DOHH2 (cell line): ENCODE measurements at regions not wholly inside any gene's neighbourhood (a gene's known extent, or its start where the extent isn't known, plus 50 kb on each side); places are given as distances from the start of the nearest gene placed in this dataset.
"Not testable (repeated sequence)": the region's sequence is repeated elsewhere in the genome, so short reads cannot be mapped to it uniquely, and the experiment has no call there.

Source experiments
- H3F3A ChIP-seq: fragments of 200-600 bp; sonication (generic), shearing (Covaris generic); 2 replicates; pipeline ENCODE4 v1.6.0; 2016; ENCODE audit warnings: antibody characterized with exemption, mild to moderate bottlenecking; ENCODE audit not compliant: control insufficient read depth, insufficient read depth
- H3K27ac ChIP-seq: fragments of 200-600 bp; sonication (generic); 2 replicates; pipeline ENCODE4 v1.5.1; 2014; ENCODE audit warnings: low read depth, mild to moderate bottlenecking, low read length, moderate library complexity
- H3K27me3 ChIP-seq: fragments of 200-600 bp; sonication (generic); 2 replicates; pipeline ENCODE4 v1.6.1; 2014; ENCODE audit warnings: mild to moderate bottlenecking, low read length, mixed read lengths; ENCODE audit not compliant: control insufficient read depth
- H3K36me3 ChIP-seq: fragments of 200-600 bp; sonication (generic); 2 replicates; pipeline ENCODE4 v1.6.1; 2014; ENCODE audit warnings: mild to moderate bottlenecking, low read length, moderate library complexity, mixed read lengths; ENCODE audit not compliant: control insufficient read depth
- H3K4me1 ChIP-seq: fragments of 200-600 bp; sonication (generic); 2 replicates; pipeline ENCODE4 v1.6.1; 2014; ENCODE audit warnings: mild to moderate bottlenecking, low read length, mixed read lengths; ENCODE audit not compliant: control insufficient read depth
- H3K4me2 ChIP-seq: fragments of 200-600 bp; sonication (generic); 2 replicates; pipeline ENCODE4 v1.6.0; 2014; ENCODE audit warnings: mild to moderate bottlenecking, low read length, moderate library complexity
- H3K4me3 ChIP-seq: fragments of 200-600 bp; sonication (generic); 2 replicates; pipeline ENCODE4 v1.5.1; 2014; ENCODE audit warnings: mild to moderate bottlenecking, low read length, mixed read lengths
- H3K79me2 ChIP-seq: fragments of 200-600 bp; sonication (generic); 2 replicates; pipeline ENCODE4 v1.6.1; 2014; ENCODE audit warnings: mild to moderate bottlenecking, low read length, mixed read lengths; ENCODE audit not compliant: control insufficient read depth
- H3K9me2 ChIP-seq: fragments of 200-600 bp; sonication (generic); replicated peaks from 2 replicates; pipeline ENCODE4 v1.6.1; 2014; ENCODE audit warnings: mild to moderate bottlenecking, low read length, mixed read lengths; ENCODE audit not compliant: control insufficient read depth
- H3K9me3 ChIP-seq: fragments of 200-600 bp; sonication (generic); 2 replicates; pipeline ENCODE4 v1.6.1; 2014; ENCODE audit warnings: antibody characterized with exemption, low read length, mixed read lengths; ENCODE audit not compliant: control insufficient read depth, insufficient read depth
- H4K20me1 ChIP-seq: fragments of 200-600 bp; sonication (generic); 2 replicates; pipeline ENCODE4 v1.6.0; 2014; ENCODE audit warnings: low read depth, mild to moderate bottlenecking, antibody characterized with exemption, low read length, moderate library complexity; ENCODE audit not compliant: control insufficient read depth, insufficient read depth
- EZH2phosphoT487 ChIP-seq: fragments of 200-600 bp; sonication (generic); IDR thresholded peaks from 2 replicates; pipeline ENCODE4 v1.6.1; 2017; ENCODE audit warnings: borderline replicate concordance, mild to moderate bottlenecking, antibody characterized with exemption, low read length, moderate library complexity, mixed read lengths
- TF ChIP-seq, protein P1 (sequence below): fragments of 200-600 bp; sonication (generic); IDR thresholded peaks from one replicate; pipeline ENCODE4 v1.5.1; 2014; ENCODE audit warnings: antibody characterized with exemption, mild to moderate bottlenecking, low read depth, low read length; ENCODE audit not compliant: poor library complexity, severe bottlenecking

DNA sequence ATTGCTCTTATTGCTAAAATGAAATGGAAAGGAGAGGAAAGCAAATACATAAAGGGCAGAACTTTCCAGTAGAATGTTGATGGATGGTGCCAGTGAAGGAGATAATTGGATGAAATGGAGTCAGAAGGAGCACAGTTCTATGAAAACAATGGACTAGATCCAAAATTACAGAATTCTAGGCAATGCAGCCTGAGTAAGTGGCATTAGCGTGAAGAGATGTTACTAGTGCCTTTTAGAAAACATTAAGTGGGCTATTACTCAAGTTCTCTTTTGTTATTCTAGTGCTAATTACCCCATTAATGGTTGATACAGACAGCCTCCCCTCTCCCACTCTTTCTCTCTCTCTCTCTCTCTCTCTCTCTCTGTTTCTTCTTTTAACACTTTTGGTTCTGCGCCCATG lies 209.5 kb upstream of the RGS17 start:
- no peaks in the 10 kb centered on the region for H4K20me1 ChIP-seq
- no peaks in the 10 kb centered on the region for H3K27me3 ChIP-seq
- H3K79me2 ChIP-seq = no peaks in the 10 kb centered on the region
- H3K4me1 ChIP-seq = no peaks in the 10 kb centered on the region
- H3K4me3 ChIP-seq = no peak overlapping the region
- H3F3A ChIP-seq = no peaks in the 10 kb centered on the region
- TF ChIP-seq, protein P1, sequence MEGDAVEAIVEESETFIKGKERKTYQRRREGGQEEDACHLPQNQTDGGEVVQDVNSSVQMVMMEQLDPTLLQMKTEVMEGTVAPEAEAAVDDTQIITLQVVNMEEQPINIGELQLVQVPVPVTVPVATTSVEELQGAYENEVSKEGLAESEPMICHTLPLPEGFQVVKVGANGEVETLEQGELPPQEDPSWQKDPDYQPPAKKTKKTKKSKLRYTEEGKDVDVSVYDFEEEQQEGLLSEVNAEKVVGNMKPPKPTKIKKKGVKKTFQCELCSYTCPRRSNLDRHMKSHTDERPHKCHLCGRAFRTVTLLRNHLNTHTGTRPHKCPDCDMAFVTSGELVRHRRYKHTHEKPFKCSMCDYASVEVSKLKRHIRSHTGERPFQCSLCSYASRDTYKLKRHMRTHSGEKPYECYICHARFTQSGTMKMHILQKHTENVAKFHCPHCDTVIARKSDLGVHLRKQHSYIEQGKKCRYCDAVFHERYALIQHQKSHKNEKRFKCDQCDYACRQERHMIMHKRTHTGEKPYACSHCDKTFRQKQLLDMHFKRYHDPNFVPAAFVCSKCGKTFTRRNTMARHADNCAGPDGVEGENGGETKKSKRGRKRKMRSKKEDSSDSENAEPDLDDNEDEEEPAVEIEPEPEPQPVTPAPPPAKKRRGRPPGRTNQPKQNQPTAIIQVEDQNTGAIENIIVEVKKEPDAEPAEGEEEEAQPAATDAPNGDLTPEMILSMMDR = no peak
- no peak for TF ChIP-seq EZH2phosphoT487
- H3K9me3 ChIP-seq = no peaks in the 10 kb centered on the region
- H3K27ac ChIP-seq = no peak overlapping the region
- no peak overlapping the region for H3K4me2 ChIP-seq
- no peaks in the 10 kb centered on the region for H3K9me2 ChIP-seq
- no peaks in the 10 kb centered on the region for H3K36me3 ChIP-seq

DNA sequence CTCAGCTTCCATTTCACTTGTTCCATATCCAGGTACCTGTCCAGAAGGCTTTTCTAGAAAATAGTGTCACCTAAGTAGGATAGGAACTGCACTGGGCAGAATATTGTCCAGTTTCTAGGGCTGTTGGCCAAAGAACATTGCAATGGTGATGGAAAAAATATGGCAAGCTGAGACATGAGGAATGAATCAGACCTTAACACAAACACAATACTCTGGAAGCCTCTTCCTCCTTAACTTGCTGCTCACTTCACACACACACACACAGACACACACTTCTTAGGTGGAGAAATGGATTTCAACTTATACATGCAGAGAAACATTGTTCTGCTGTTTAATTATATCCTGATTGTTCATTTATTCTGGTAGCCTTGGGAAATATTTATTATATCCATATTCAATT lies 203.0 kb upstream of the RGS17 start:
- H3F3A ChIP-seq = no peaks in the 10 kb centered on the region
- H3K9me2 ChIP-seq = no peaks in the 10 kb centered on the region
- H3K27ac ChIP-seq = no peak overlapping the region
- no peak overlapping the region for H3K4me2 ChIP-seq
- TF ChIP-seq EZH2phosphoT487 = no peak
- TF ChIP-seq, protein P1 = no peak
- no peaks in the 10 kb centered on the region for H3K9me3 ChIP-seq
- H3K79me2 ChIP-seq = no peaks in the 10 kb centered on the region
- H3K27me3 ChIP-seq = no peaks in the 10 kb centered on the region
- H3K4me1 ChIP-seq = no peaks in the 10 kb centered on the region
- H4K20me1 ChIP-seq = no peaks in the 10 kb centered on the region
- no peak overlapping the region for H3K4me3 ChIP-seq
- no peaks in the 10 kb centered on the region for H3K36me3 ChIP-seq

DNA sequence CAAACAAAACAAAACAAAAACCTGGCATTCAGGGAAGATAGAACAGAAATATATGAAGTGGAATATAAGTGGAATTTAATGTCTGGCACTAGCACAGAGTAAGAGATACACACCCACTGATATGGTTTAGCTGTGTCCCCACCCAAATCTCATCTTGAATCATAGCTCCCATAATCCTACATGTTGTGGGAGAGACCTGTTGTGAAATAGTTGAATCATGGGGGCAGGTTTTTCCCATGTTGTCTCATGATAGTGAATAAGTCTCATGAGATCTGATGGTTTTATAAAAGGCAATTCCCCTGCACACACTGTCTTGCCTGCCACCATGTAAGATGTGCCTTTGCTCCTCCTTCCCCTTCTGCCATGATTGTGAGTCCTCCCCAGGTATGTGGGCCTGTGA lies 200.1 kb upstream of the RGS17 start:
- not testable (repeated sequence) for H3K4me3 ChIP-seq, H3K79me2 ChIP-seq, H3K36me3 ChIP-seq

DNA sequence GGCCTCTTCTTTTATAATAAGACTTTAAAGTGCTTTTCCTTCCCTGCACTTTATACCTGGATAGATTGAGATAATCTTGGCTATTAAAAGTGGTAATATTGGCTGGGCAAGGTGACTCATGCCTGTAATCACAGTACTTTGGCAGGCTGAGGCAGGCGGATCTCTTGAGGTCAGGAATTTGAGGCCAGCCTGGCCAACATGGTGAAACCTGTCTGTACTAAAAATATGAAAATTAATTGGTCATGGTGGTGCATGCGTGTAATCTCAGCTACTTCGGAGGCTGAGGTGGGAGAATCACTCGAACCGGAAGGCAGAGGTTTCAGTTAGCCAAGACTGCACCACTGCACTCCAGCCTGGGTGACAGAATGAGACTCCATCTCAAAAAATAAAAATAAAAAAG lies 197.1 kb upstream of the RGS17 start:
- H3K36me3 ChIP-seq = no peaks in the 10 kb centered on the region
- H3K27ac ChIP-seq = no peak overlapping the region
- TF ChIP-seq EZH2phosphoT487 = no peak
- TF ChIP-seq, protein P1 = no peak
- no peaks in the 10 kb centered on the region for H3K27me3 ChIP-seq
- no peaks in the 10 kb centered on the region for H3K9me2 ChIP-seq
- H3K9me3 ChIP-seq = no peaks in the 10 kb centered on the region
- no peaks in the 10 kb centered on the region for H4K20me1 ChIP-seq
- no peak overlapping the region for H3K4me3 ChIP-seq
- H3K4me1 ChIP-seq = no peaks in the 10 kb centered on the region
- no peak overlapping the region for H3K4me2 ChIP-seq
- no peaks in the 10 kb centered on the region for H3F3A ChIP-seq
- no peaks in the 10 kb centered on the region for H3K79me2 ChIP-seq

More for the DNA sequence above, 200.1 kb upstream of the RGS17 start:
- not testable (repeated sequence) for H3K27me3 ChIP-seq, H4K20me1 ChIP-seq, H3K9me2 ChIP-seq, H3K4me2 ChIP-seq, H3F3A ChIP-seq, H3K9me3 ChIP-seq, H3K27ac ChIP-seq, H3K4me1 ChIP-seq
